ENCODE measurements at regions not wholly inside any gene's neighbourhood (a gene's known extent, or its start where the extent isn't known, plus 50 kb on each side); places are given as distances from the start of the nearest gene placed in this dataset.

DNA sequence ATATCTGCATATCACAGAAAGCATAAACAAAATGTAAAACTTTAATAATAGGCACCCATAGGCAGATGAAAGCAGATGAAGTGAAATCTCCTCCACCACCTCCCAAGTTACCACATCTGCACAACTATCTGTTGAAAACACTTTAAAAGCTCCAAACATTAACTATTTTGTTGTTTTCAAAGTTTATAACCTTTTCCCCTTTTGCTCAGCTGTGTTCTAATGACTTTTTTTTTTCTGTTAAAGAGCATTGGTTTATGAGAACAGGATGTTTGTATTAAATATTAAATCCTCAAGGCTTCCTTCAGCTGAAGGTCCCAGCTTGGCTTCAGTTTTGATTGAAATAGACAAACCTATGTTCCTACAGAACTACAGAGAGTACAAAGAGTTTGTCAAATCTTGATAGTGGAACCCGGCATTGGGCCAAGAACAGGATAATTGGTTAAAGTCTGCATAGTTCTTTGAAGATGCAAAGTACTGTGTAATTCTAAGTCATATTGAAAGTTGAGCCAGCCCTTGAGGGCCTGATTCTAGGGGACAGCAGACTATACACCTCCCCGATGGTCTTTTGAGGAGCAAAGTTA is 255.1 kb upstream of the JAG1 start:
- TF ChIP-seq, protein P1, sequence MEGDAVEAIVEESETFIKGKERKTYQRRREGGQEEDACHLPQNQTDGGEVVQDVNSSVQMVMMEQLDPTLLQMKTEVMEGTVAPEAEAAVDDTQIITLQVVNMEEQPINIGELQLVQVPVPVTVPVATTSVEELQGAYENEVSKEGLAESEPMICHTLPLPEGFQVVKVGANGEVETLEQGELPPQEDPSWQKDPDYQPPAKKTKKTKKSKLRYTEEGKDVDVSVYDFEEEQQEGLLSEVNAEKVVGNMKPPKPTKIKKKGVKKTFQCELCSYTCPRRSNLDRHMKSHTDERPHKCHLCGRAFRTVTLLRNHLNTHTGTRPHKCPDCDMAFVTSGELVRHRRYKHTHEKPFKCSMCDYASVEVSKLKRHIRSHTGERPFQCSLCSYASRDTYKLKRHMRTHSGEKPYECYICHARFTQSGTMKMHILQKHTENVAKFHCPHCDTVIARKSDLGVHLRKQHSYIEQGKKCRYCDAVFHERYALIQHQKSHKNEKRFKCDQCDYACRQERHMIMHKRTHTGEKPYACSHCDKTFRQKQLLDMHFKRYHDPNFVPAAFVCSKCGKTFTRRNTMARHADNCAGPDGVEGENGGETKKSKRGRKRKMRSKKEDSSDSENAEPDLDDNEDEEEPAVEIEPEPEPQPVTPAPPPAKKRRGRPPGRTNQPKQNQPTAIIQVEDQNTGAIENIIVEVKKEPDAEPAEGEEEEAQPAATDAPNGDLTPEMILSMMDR (IDR thresholded peaks at IDR 0.05; ENCODE audit: poor library complexity, severe bottlenecking): no peak
- TF ChIP-seq EZH2 (IDR thresholded peaks at IDR 0.05; ENCODE audit: borderline replicate concordance, insufficient read depth, low read length, poor library complexity, severe bottlenecking): no peak
- no peak for TF ChIP-seq POLR2AphosphoS5 (IDR thresholded peaks at IDR 0.05)
- TF ChIP-seq MXI1 (conservative IDR thresholded peaks at IDR 0.05; ENCODE audit: poor library complexity, severe bottlenecking): no peak

Measured in neural cell (in vitro differentiated cells).